Stimulated activated effector memory CD8-positive, alpha-beta T cell treated with anti-CD3 and anti-CD28 coated beads, Interleukin-12 subunit alpha, Interleukin-12 subunit beta, amount 100 ng/mL, for 72 hours (primary cell): ENCODE measurements at regions not wholly inside any gene's neighbourhood (a gene's known extent, or its start where the extent isn't known, plus 50 kb on each side); places are given as distances from the start of the nearest gene placed in this dataset.

Experiments used
- ATAC-seq: fragments of 150-1000 bp; cut with Tn5 transposase; 2 replicates; pipeline ENCODE4 v1.10.0; 2021
- DNase-seq, 2 donors: peaks; one replicate each; pipeline ENCODE4 v3.0.0; 2021 to 2022; ENCODE audit warnings: low spot score in 2 of 2
- H3K27ac Mint-ChIP-seq: one replicate; pipeline ENCODE4 v1.8.0; 2022; ENCODE audit warnings: mild to moderate bottlenecking, mixed read lengths
- H3K36me3 Mint-ChIP-seq: one replicate; pipeline ENCODE4 v1.8.0; 2022; ENCODE audit warnings: mild to moderate bottlenecking, mixed read lengths
- H3K4me1 Mint-ChIP-seq: one replicate; pipeline ENCODE4 v1.8.0; 2022; ENCODE audit warnings: mixed read lengths
- H3K4me3 Mint-ChIP-seq: one replicate; pipeline ENCODE4 v1.8.0; 2022; ENCODE audit warnings: mild to moderate bottlenecking, mixed read lengths
- H3K9me3 Mint-ChIP-seq: one replicate; pipeline ENCODE4 v1.8.0; 2022; ENCODE audit warnings: mixed read lengths

DNA sequence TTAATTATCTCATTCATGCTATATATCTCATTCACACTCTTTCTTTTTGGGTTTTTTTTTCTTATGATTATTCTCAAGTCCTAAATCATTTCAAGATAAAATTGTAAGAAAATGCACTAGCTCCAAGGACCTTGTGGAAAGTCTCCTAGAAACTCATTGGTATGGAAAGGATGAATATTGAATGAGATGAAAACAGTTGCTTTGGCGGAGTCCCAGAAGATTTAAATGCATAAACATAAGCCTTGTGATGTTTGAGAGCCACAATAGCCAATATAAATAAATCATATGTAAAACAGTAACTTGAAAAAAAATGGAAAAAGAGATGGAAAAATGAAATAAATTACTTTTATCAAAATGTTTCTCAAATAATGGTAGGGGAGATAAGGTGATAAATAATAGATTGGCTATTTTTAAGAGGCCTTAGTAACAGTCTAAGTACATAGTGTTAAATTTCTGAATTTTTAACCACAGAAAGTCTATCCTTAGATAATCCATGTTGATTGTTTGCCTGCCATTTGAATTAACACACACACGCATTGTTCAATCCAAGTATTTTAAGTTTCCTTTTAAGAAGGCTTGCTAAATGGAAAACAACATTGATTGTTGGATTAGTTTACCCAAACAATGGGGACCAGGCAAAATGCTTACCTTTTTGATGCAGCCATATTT lies 81.1 kb upstream of the CD2AP start:
- DNase-seq = no peak
- no peaks in the 10 kb centered on the region for H3K36me3 Mint-ChIP-seq

GRCh38 chr6:47400581-47400980 lies 77.0 kb upstream of the CD2AP start:
- no peaks in the 10 kb centered on the region for H3K9me3 Mint-ChIP-seq
- H3K36me3 Mint-ChIP-seq = no peaks in the 10 kb centered on the region
- ATAC-seq (no peak), DNase-seq (no peak)
- H3K4me3 Mint-ChIP-seq = no peak overlapping the region
- no peak overlapping the region for H3K27ac Mint-ChIP-seq
- no peaks in the 10 kb centered on the region for H3K4me1 Mint-ChIP-seq

More for the DNA sequence above, 81.1 kb upstream of the CD2AP start:
- Mint-ChIP-seq H3K4me1 (no peaks in the 10 kb centered on the region), H3K27ac (no peak overlapping the region), H3K4me3 (no peak overlapping the region), H3K9me3 (no peaks in the 10 kb centered on the region)
- ATAC-seq = no peak

GRCh38 chr6:47402081-47402480 lies 75.5 kb upstream of the CD2AP start:
- no peaks in the 10 kb centered on the region for H3K9me3 Mint-ChIP-seq
- ATAC-seq = no peak
- no peak for DNase-seq
- no peak overlapping the region for H3K4me3 Mint-ChIP-seq
- no peak overlapping the region for H3K27ac Mint-ChIP-seq
- no peaks in the 10 kb centered on the region for H3K36me3 Mint-ChIP-seq
- no peaks in the 10 kb centered on the region for H3K4me1 Mint-ChIP-seq

GRCh38 chr6:47403056-47403455 lies 74.5 kb upstream of the CD2AP start:
- no peak overlapping the region for H3K27ac Mint-ChIP-seq
- no peaks in the 10 kb centered on the region for H3K36me3 Mint-ChIP-seq
- no peaks in the 10 kb centered on the region for H3K9me3 Mint-ChIP-seq
- H3K4me1 Mint-ChIP-seq = no peaks in the 10 kb centered on the region
- H3K4me3 Mint-ChIP-seq = no peak overlapping the region
- ATAC-seq = no peak
- no peak for DNase-seq

DNA sequence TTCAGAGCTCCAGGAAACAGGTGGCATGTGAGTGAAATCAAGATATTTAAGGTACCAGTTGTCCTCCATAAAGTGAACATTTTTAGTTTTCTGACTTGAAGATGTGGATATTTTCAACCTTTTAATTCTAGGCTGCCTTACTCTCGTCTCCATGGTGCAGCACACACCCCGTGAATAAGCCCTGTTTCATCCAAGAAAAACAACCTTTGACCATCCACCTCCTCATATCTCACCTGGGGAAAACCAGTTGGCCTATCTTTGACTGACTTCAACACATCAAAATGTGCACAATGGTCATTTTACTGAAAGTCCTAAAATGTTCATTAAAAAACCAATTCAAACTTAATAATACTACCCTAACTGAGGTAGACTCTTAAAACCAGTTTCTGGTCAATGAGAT lies 73.8 kb upstream of the CD2AP start:
- ATAC-seq (no peak), DNase-seq (no peak)
- Mint-ChIP-seq H3K9me3 (no peaks in the 10 kb centered on the region), H3K36me3 (no peaks in the 10 kb centered on the region), H3K4me1 (no peaks in the 10 kb centered on the region), H3K27ac (no peak overlapping the region), H3K4me3 (no peak overlapping the region)

DNA sequence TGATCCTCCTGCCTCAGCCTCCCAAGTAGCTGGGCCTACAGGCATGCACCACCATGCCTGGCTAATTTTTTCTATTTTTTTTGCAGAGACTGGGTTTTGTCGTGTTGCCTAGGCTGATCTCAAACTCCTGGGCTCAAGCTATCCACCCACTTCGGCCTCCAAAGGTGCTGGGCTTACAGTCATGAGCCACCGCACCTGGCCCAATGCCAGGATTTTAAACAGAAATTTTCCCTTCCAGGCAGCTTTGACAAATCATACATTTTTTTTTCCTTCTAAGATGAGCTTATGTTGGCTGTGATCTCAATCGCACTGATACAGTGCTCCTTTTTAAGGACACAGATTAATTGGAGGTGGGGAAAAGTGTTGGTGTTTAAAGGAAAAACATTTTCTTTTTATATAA lies 73.2 kb upstream of the CD2AP start:
- Mint-ChIP-seq H3K36me3 (no peaks in the 10 kb centered on the region), H3K4me1 (no peaks in the 10 kb centered on the region), H3K4me3 (no peak overlapping the region), H3K9me3 (no peaks in the 10 kb centered on the region), H3K27ac (no peak overlapping the region)
- ATAC-seq (no peak), DNase-seq (no peak)

- H3K36me3 Mint-ChIP-seq = no peaks in the 10 kb centered on the region
- no peaks in the 10 kb centered on the region for H3K4me1 Mint-ChIP-seq
- ATAC-seq (no peak), DNase-seq (no peak)
- H3K27ac Mint-ChIP-seq = no peak overlapping the region
- H3K9me3 Mint-ChIP-seq = no peaks in the 10 kb centered on the region
- H3K4me3 Mint-ChIP-seq = no peak overlapping the region
Observed at GRCh38 chr6:47405273-47405672, 72.3 kb upstream of the CD2AP start.

DNA sequence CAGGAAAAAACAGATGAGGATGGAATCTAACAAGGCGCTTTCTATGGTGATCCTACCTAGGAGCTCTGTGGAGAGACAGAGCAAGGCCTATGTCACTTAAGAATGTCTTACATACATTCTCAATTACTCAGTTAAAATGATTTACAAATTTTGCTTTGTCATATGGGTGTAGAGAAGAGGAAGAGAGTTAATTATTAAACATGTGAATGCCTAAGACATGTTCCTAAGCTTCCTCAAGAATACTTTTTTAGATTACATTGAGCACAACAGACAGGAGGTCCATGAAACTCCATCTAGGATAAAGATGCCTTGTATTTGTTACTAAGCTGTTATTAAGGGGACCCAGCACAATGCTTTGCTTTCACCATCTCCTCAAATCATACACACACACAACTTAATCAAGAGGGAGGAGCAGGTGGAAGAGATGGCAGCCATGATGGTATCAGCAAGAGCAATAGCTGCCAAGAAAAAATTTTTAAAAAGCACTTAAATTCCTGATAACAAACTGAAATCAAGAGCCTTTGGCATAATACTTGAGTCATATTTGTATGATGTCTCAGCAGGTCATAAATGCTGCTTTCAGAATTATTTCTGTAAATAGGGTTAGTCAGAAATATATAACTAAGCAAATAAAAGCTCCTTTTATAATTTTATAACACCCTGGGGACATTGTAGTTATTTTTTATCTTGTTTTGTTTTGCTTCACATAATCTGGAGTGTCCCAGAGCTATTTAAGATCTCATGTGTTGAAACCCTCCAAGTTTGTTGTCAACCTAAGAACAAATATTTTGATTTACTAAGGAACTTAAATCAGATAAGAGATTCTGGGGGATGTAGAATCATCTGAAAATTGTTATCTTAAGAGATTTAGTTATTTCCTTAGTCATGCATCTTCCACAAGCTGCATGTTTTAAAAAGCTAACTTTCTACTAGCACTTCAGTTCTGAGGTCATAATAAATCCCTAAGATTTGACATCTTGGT lies 70.0 kb upstream of the CD2AP start:
- H3K9me3 Mint-ChIP-seq = no peaks in the 10 kb centered on the region
- H3K27ac Mint-ChIP-seq = no peak overlapping the region
- ATAC-seq = no peak

GRCh38 chr6:47413752-47414422 lies 63.7 kb upstream of the CD2AP start:
- ATAC-seq = peak; percentile 73
- Mint-ChIP-seq H3K27ac (no peak overlapping the region), H3K4me3 (peak overlapping the region; percentile 47), H3K36me3 (peaks cover 6% of the 10 kb centered on the region), H3K4me1 (peaks cover 18% of the 10 kb centered on the region), H3K9me3 (no peaks in the 10 kb centered on the region)
- peak in 1 of 2 donors; percentile 53 for DNase-seq

More for the DNA sequence above, 70.0 kb upstream of the CD2AP start:
- Mint-ChIP-seq H3K36me3 (no peaks in the 10 kb centered on the region), H3K4me3 (no peak overlapping the region), H3K4me1 (no peaks in the 10 kb centered on the region)
- no peak for DNase-seq

DNA sequence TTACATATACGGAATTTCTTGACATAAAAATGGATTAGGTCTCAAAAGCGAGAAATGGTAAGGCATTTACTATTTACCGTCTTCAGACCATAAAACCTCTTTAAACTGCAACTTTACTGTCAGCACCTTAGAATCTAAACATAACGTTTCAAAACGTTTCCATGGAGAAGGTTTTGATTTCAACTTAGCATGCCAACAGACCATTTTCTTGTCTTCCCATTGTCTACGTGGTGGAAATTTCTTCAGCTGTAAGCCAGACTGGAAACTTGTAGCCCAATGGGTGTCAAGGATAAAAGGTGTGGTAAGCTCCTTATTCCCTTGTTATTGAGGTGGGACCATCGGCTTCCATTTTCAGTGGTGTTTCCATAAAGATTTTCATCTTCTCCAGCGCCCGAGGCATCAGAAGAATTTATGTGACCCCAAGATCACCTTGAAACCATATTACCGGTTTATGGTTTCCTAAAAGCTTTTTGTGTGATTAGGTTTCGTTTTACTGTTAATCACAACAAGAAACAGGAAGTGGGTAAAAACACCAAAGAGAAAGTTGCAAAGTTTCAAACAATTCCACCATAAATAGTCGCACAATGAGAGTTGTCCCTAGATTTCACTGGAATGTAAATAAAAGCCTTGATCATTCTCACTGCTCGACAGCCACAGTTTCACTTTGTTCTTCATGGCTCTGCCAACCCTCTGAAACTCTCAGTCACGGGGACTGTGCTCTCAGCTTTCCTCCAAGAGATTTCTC lies 63.0 kb upstream of the CD2AP start:
- ATAC-seq (peak; percentile 45), DNase-seq (peak in 1 of 2 donors; percentile 48)
- Mint-ChIP-seq H3K9me3 (no peaks in the 10 kb centered on the region), H3K4me3 (peak overlapping the region; percentile 47), H3K4me1 (peaks cover 18% of the 10 kb centered on the region), H3K36me3 (peaks cover 6% of the 10 kb centered on the region), H3K27ac (peak overlapping the region; percentile 40)

GRCh38 chr6:47416396-47417345 lies 60.9 kb upstream of the CD2AP start:
- Mint-ChIP-seq H3K4me3 (no peak overlapping the region), H3K27ac (no peak overlapping the region), H3K9me3 (no peaks in the 10 kb centered on the region), H3K4me1 (peaks cover 18% of the 10 kb centered on the region), H3K36me3 (peaks cover 6% of the 10 kb centered on the region)
- no peak for ATAC-seq
- DNase-seq = no peak

GRCh38 chr6:47419621-47420020 lies 58.0 kb upstream of the CD2AP start:
- Mint-ChIP-seq H3K9me3 (no peaks in the 10 kb centered on the region), H3K4me3 (no peak overlapping the region), H3K27ac (no peak overlapping the region), H3K4me1 (peaks cover 7% of the 10 kb centered on the region), H3K36me3 (peaks cover 6% of the 10 kb centered on the region)
- DNase-seq (no peak), ATAC-seq (no peak)

DNA sequence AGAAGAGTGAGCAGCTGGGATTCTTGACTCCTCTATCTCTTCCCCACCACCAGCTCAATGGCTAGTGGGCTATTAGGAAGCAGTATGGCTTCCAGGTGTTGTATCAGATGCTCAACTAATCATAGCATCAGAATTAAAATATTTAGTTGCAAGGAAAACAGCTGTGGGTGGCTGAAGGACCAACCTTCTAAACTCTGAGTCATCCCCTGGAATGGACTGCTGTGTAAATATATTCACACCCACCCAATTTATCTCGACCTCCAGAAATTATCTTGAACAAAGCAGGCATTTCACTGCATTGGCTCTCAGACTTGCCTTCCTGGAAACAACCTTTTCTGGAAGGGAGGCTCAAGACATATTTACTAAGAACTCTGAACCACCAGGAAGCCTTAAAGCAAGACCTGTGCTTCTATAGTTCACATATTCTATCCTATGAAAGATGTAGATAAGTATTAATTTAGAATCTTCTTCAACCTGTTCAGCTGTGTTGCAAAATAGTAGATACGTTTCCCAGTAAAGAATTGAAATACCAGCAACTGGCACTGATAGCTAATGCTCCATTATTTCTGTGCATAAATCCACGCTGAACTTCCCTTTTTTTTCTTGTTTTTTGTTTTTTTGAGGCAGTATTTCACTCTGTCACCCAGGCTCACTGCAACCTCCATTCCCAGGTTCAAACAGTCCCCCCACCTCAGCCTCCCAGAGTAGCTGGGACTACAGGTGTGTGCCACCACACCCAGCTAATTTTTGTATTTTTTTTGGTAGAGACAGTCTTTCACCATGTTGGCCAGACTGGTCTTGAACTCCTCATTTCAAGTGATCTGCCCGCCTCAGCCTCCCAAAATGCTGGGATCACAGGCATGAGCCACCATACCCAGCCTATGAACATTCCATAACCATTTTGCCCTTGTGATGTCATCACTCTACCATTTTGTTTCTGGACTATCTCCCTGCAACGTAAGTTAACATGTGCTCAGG lies 56.9 kb upstream of the CD2AP start:
- no peak overlapping the region for H3K27ac Mint-ChIP-seq
- DNase-seq (no peak), ATAC-seq (no peak)
- no peak overlapping the region for H3K4me3 Mint-ChIP-seq
- no peaks in the 10 kb centered on the region for H3K4me1 Mint-ChIP-seq
- H3K9me3 Mint-ChIP-seq = no peaks in the 10 kb centered on the region
- H3K36me3 Mint-ChIP-seq = no peaks in the 10 kb centered on the region
